Naive thymus-derived CD4-positive, alpha-beta T cell (primary cell): ENCODE measurements at regions not wholly inside any gene's neighbourhood (a gene's known extent, or its start where the extent isn't known, plus 50 kb on each side); places are given as distances from the start of the nearest gene placed in this dataset.

Experiments
- ATAC-seq: fragments of 150-1000 bp; cut with Tn5 transposase; 2 replicates; pipeline ENCODE4 v1.10.0; 2021; ENCODE audit warnings: mild to moderate bottlenecking, moderate library complexity
- CTCF ChIA-PET: fragments of 350-600 bp; sonication (Branson Sonifier 250); formaldehyde crosslinking; loops from one replicate; lab custom pipeline; 2021; ENCODE audit warnings: antibody characterized with exemption; lab: Charles Lee
- POLR2A ChIA-PET: fragments of 350-600 bp; sonication (Branson Sonifier 250); formaldehyde crosslinking; loops from one replicate; lab custom pipeline; 2021; ENCODE audit warnings: antibody characterized with exemption, inconsistent platforms; lab: Charles Lee
- DNase-seq, 9 donors: peaks; one replicate each; pipeline versions ENCODE4 v3.0.0 to v3.0.0-alpha.2; 2020 to 2022; ENCODE audit warnings: mixed read lengths in 1 of 9
- H3K27ac ChIP-seq: one replicate; pipeline ENCODE4 v1.7.0; 2013; ENCODE audit warnings: mild to moderate bottlenecking, low read depth, low read length, moderate library complexity
- H3K27me3 ChIP-seq, 2 donors: one replicate each; pipeline ENCODE4 v1.7.0; 2013; ENCODE audit warnings: low read length in 2 of 2, mild to moderate bottlenecking in 2 of 2, moderate library complexity in 2 of 2; ENCODE audit not compliant: control insufficient read depth in 2 of 2, insufficient read depth in 2 of 2
- H3K36me3 ChIP-seq, 3 experiments: 1 replicate in 2 of 3; 2 replicates in 1 of 3; pipeline ENCODE4 v1.7.0; 2013; ENCODE audit warnings: low read length in 3 of 3, mild to moderate bottlenecking in 3 of 3, moderate library complexity in 1 of 3; ENCODE audit not compliant: insufficient read depth in 3 of 3, control insufficient read depth in 2 of 3
- H3K4me1 ChIP-seq, 2 donors: one replicate each; pipeline ENCODE4 v1.7.0; 2013; ENCODE audit warnings: low read length in 2 of 2, mild to moderate bottlenecking in 2 of 2, moderate library complexity in 1 of 2; ENCODE audit not compliant: control insufficient read depth in 2 of 2, insufficient read depth in 2 of 2
- H3K4me3 ChIP-seq: 2 replicates; pipeline ENCODE4 v1.7.0; 2013; ENCODE audit warnings: mild to moderate bottlenecking, low read length
- H3K9me3 ChIP-seq, 3 experiments: 1 replicate in 2 of 3; 2 replicates in 1 of 3; pipeline ENCODE4 v1.7.0; 2013; ENCODE audit warnings: low read length in 3 of 3; ENCODE audit not compliant: control insufficient read depth in 2 of 3
- H3K27ac Mint-ChIP-seq, 9 donors: one replicate each; pipeline ENCODE4 v1.8.0; 2020 to 2022; ENCODE audit warnings: mixed read lengths in 9 of 9, mild to moderate bottlenecking in 8 of 9, moderate library complexity in 5 of 9, inconsistent platforms in 2 of 9
- H3K27me3 Mint-ChIP-seq, 5 donors: one replicate each; pipeline ENCODE4 v1.8.0; 2021 to 2022; ENCODE audit warnings: mixed read lengths in 5 of 5, mild to moderate bottlenecking in 1 of 5
- H3K36me3 Mint-ChIP-seq, 5 donors: one replicate each; pipeline ENCODE4 v1.8.0; 2020 to 2022; ENCODE audit warnings: mixed read lengths in 5 of 5, mild to moderate bottlenecking in 3 of 5, inconsistent platforms in 1 of 5
- H3K4me1 Mint-ChIP-seq, 7 donors: one replicate each; pipeline ENCODE4 v1.8.0; 2020 to 2022; ENCODE audit warnings: mixed read lengths in 7 of 7, mild to moderate bottlenecking in 3 of 7, inconsistent platforms in 1 of 7
- H3K4me3 Mint-ChIP-seq, 10 donors: one replicate each; pipeline ENCODE4 v1.8.0; 2020 to 2022; ENCODE audit warnings: mild to moderate bottlenecking in 10 of 10, mixed read lengths in 10 of 10, moderate library complexity in 6 of 10, inconsistent platforms in 2 of 10
- H3K9me3 Mint-ChIP-seq, 11 donors: one replicate each; pipeline ENCODE4 v1.8.0; 2020 to 2022; ENCODE audit warnings: mixed read lengths in 11 of 11, mild to moderate bottlenecking in 4 of 11, inconsistent platforms in 1 of 11, moderate library complexity in 1 of 11
- intact Hi-C, 2 donors: fragments of 100-400 bp; cut with micrococcal nuclease; formaldehyde crosslinking; loops; one replicate each; pipeline ENCODE4 v1.15.1; 2023

- Histone ChIP-seq H3K9me3 (no peaks in the 10 kb centered on the region), H3K36me3 (no peaks in the 10 kb centered on the region), H3K4me3 (no peak overlapping the region), H3K27ac (no peak overlapping the region), H3K27me3 (no peaks in the 10 kb centered on the region), H3K4me1 (no peaks in the 10 kb centered on the region)
- no peak overlapping the region for H3K27ac Mint-ChIP-seq
- H3K27me3 Mint-ChIP-seq, result no peaks in the 10 kb centered on the region
- no peaks in the 10 kb centered on the region for H3K4me1 Mint-ChIP-seq
- POLR2A ChIA-PET, result no interaction called here
- intact Hi-C loops, result no loop called here
- H3K9me3 Mint-ChIP-seq, result peaks cover under 1 to 38% (median 9%) of the 10 kb centered on the region in 11 donors
- H3K4me3 Mint-ChIP-seq, result no peak overlapping the region
- ATAC-seq (no peak), DNase-seq (no peak)
- CTCF ChIA-PET, result no interaction called here
- H3K36me3 Mint-ChIP-seq, result no peaks in the 10 kb centered on the region
Observed at GRCh38 chr13:64248371-64249065, 2832.9 kb upstream of the PCDH20 start.

DNA sequence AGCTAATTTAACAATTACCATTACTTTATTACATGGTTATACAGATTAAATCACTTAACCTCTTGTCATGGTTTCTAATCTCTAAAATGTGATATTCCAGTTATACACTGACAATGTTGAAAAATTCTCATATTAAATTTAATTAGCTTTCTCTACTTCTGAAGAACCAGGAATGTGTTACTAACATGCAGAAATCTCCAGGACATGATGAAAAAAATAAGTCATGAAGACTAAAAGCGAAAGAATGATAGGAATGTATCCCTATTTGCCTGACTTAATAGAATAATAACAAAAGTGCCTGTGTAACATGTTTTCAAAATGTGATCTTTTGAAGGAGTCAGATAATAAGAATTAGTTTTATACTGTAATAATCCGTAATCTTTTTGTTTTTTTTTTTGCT lies 2823.7 kb upstream of the PCDH20 start:
- no peak overlapping the region for H3K4me3 Mint-ChIP-seq
- ChIA-PET CTCF (no interaction called here), POLR2A (no interaction called here)
- Histone ChIP-seq H3K4me3 (no peak overlapping the region), H3K27ac (no peak overlapping the region), H3K9me3 (no peaks in the 10 kb centered on the region), H3K27me3 (no peaks in the 10 kb centered on the region), H3K4me1 (no peaks in the 10 kb centered on the region), H3K36me3 (no peaks in the 10 kb centered on the region)
- DNase-seq (no peak), ATAC-seq (no peak)
- peaks cover 0 to 28% (median 3%) of the 10 kb centered on the region in 11 donors for H3K9me3 Mint-ChIP-seq
- H3K27ac Mint-ChIP-seq, result no peak overlapping the region
- H3K4me1 Mint-ChIP-seq, result no peaks in the 10 kb centered on the region
- intact Hi-C loops, result no loop called here
- H3K36me3 Mint-ChIP-seq, result no peaks in the 10 kb centered on the region
- H3K27me3 Mint-ChIP-seq, result no peaks in the 10 kb centered on the region

DNA sequence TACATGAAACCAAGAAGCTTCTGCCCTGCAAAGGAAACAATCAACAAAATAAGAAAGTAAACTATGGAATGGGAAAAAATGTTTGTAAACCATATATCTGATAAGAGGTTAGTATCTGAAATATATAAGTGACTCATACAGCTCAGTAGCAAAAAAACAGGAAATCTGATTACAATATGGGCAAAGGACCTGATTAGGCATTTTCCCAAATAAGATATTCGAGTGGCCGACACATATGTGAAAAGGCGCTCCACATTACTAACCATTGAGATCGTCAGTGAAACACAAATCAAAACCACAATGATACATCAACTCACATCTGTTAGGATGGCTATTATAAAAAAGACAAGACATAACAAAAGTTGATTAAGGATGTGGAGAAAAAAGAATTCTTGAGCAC lies 2818.6 kb upstream of the PCDH20 start:
- CTCF ChIA-PET, result no interaction called here
- POLR2A ChIA-PET, result no interaction called here
- H3K36me3 Mint-ChIP-seq, result no peaks in the 10 kb centered on the region
- ATAC-seq (no peak), DNase-seq (no peak)
- intact Hi-C loops, result no loop called here
- no peaks in the 10 kb centered on the region for H3K9me3 ChIP-seq
- no peaks in the 10 kb centered on the region for H3K27me3 ChIP-seq
- H3K27ac Mint-ChIP-seq, result no peak overlapping the region
- H3K27me3 Mint-ChIP-seq, result no peaks in the 10 kb centered on the region
- H3K4me1 ChIP-seq, result no peaks in the 10 kb centered on the region
- H3K36me3 ChIP-seq, result no peaks in the 10 kb centered on the region
- H3K4me3 ChIP-seq, result no peak overlapping the region
- peaks cover 0 to 10% (median 4%) of the 10 kb centered on the region in 11 donors for H3K9me3 Mint-ChIP-seq
- H3K27ac ChIP-seq, result no peak overlapping the region
- H3K4me1 Mint-ChIP-seq, result no peaks in the 10 kb centered on the region
- no peak overlapping the region for H3K4me3 Mint-ChIP-seq

- no peak overlapping the region for H3K27ac Mint-ChIP-seq
Observed at GRCh38 chr13:64223016-64223415, 2807.4 kb upstream of the PCDH20 start.

DNA sequence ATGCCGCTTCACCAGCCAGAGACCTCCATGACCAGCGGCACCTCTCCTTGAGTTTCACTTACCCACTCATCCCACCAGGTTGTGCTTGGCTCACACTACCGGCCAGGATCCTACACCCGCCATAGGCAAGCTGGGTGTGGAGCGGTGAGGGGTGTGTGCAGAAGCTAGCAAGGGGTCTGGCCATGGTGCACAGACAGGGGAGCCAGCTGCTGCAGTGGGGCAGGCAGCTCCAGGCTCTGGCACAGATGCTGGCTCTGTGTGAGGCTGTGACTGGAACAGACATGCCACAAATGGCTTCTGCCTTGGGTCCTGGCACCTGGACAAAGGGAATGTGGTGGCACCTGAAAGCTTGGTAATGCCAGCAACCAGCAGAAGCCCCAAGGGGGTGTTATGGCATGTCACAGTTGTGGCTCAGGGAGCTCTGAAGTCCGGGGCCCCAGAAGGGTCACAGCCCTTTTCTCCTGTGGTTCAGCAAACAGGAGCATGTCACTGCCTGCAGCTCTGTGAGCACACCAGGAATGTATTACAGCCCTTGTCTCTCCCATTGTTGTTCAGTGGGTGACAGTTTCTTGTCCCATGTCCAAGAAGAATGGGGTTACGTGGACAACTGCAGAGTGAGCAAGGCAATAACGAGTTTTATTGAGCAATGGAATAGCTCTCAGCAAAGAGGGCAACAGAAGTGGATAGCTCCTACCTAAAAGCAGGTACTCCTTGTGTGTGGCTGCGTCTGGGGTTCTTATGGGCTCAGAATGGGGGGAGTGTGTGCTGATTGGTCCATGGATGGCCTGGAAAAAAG lies 2791.0 kb upstream of the PCDH20 start:
- no peaks in the 10 kb centered on the region for H3K36me3 ChIP-seq
- H3K4me3 ChIP-seq, result no peak overlapping the region
- no peak for DNase-seq
- intact Hi-C loops, result no loop called here
- no peaks in the 10 kb centered on the region for H3K27me3 Mint-ChIP-seq
- no peak overlapping the region for H3K4me3 Mint-ChIP-seq
- H3K9me3 ChIP-seq, result peaks cover 0 to 2% (median 0%) of the 10 kb centered on the region in 3 experiments
- ChIA-PET CTCF (no interaction called here), POLR2A (no interaction called here)
- no peaks in the 10 kb centered on the region for H3K27me3 ChIP-seq
- H3K4me1 ChIP-seq, result no peaks in the 10 kb centered on the region
- no peak overlapping the region for H3K27ac ChIP-seq
- no peaks in the 10 kb centered on the region for H3K36me3 Mint-ChIP-seq
- no peak for ATAC-seq
- H3K27ac Mint-ChIP-seq, result no peak overlapping the region
- H3K4me1 Mint-ChIP-seq, result no peaks in the 10 kb centered on the region
- peaks cover 0 to 26% (median 7%) of the 10 kb centered on the region in 11 donors for H3K9me3 Mint-ChIP-seq

More at GRCh38 chr13:64223016-64223415, 2807.4 kb upstream of the PCDH20 start:
- intact Hi-C loops, result no loop called here
- Histone ChIP-seq H3K4me3 (no peak overlapping the region), H3K27me3 (no peaks in the 10 kb centered on the region), H3K4me1 (no peaks in the 10 kb centered on the region), H3K27ac (no peak overlapping the region), H3K36me3 (no peaks in the 10 kb centered on the region), H3K9me3 (no peaks in the 10 kb centered on the region)
- POLR2A ChIA-PET, result no interaction called here
- Mint-ChIP-seq H3K36me3 (no peaks in the 10 kb centered on the region), H3K9me3 (peaks cover 2 to 20% (median 6%) of the 10 kb centered on the region in 11 donors), H3K4me1 (no peaks in the 10 kb centered on the region), H3K4me3 (no peak overlapping the region), H3K27me3 (no peaks in the 10 kb centered on the region)
- ATAC-seq (no peak), DNase-seq (no peak)
- CTCF ChIA-PET, result no interaction called here

DNA sequence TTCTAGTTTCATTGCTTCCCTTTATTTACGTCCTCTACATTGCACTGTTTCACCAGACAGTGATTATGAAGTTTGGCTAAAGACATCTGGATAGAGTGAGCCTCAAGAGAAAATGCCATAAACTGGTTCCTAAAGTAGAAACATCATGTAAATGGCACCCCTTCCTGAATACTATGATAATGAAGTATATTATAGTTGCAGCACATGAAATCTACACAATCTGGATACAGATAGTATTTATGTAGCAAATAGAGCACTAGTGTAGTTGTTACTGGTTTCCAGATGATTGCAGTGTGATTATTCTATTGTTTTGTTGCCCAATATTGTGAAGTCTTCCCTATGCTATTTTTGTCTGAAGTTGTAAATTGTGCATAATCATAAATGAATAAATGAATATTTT lies 2786.9 kb upstream of the PCDH20 start:
- no peak overlapping the region for H3K27ac Mint-ChIP-seq
- ChIA-PET CTCF (no interaction called here), POLR2A (no interaction called here)
- Histone ChIP-seq H3K36me3 (no peaks in the 10 kb centered on the region), H3K4me1 (no peaks in the 10 kb centered on the region), H3K27ac (no peak overlapping the region), H3K27me3 (no peaks in the 10 kb centered on the region), H3K4me3 (no peak overlapping the region), H3K9me3 (no peaks in the 10 kb centered on the region)
- no peaks in the 10 kb centered on the region for H3K36me3 Mint-ChIP-seq
- H3K4me3 Mint-ChIP-seq, result no peak overlapping the region
- intact Hi-C loops, result no loop called here
- no peaks in the 10 kb centered on the region for H3K4me1 Mint-ChIP-seq
- peaks cover 0 to 17% (median 3%) of the 10 kb centered on the region in 11 donors for H3K9me3 Mint-ChIP-seq
- no peak for ATAC-seq
- no peak for DNase-seq
- no peaks in the 10 kb centered on the region for H3K27me3 Mint-ChIP-seq
